Thymus (tissue), 11 donors: ENCODE measurements at regions not wholly inside any gene's neighbourhood (a gene's known extent, or its start where the extent isn't known, plus 50 kb on each side); places are given as distances from the start of the nearest gene placed in this dataset.

Source experiments
- DNase-seq, 9 donors: peaks; one replicate each; pipeline ENCODE4 v3.0.0-alpha.2; 2013; ENCODE audit warnings: low spot score in 9 of 9, low read depth in 6 of 9, missing footprints in 1 of 9
- H3K27ac ChIP-seq, 2 donors: one replicate each; pipeline ENCODE4 v1.5.1; 2013; ENCODE audit warnings: control low read depth in 1 of 2, low read depth in 1 of 2, low read length in 1 of 2, mild to moderate bottlenecking in 1 of 2, moderate library complexity in 1 of 2
- H3K27me3 ChIP-seq, 2 donors: one replicate each; pipeline ENCODE4 v1.5.1; 2013; ENCODE audit warnings: low read length in 1 of 2; ENCODE audit not compliant: control insufficient read depth in 2 of 2, insufficient read depth in 1 of 2
- H3K36me3 ChIP-seq, 2 donors: one replicate each; pipeline ENCODE4 v1.5.1; 2013; ENCODE audit warnings: low read length in 1 of 2, mild to moderate bottlenecking in 1 of 2, moderate library complexity in 1 of 2; ENCODE audit not compliant: control insufficient read depth in 2 of 2, insufficient read depth in 2 of 2
- H3K4me1 ChIP-seq, 2 donors: one replicate each; pipeline ENCODE4 v1.5.1; 2013; ENCODE audit warnings: low read length in 2 of 2; ENCODE audit not compliant: control insufficient read depth in 2 of 2, insufficient read depth in 2 of 2
- H3K4me3 ChIP-seq, 2 donors: one replicate each; pipeline ENCODE4 v1.5.1; 2013; ENCODE audit warnings: low read length in 2 of 2, control low read depth in 1 of 2, mild to moderate bottlenecking in 1 of 2
- H3K9me3 ChIP-seq, 2 donors: one replicate each; pipeline ENCODE4 v1.5.1; 2013; ENCODE audit warnings: low read length in 1 of 2, mild to moderate bottlenecking in 1 of 2; ENCODE audit not compliant: control insufficient read depth in 2 of 2, insufficient read depth in 1 of 2
- WGBS: extraction: QIAGEN DNeasy Blood & Tissue Kit; methylation state at CpG from one replicate; pipeline ENCODE4 v1.1.7; 2013; 5-methylcytosine and 5-hydroxymethylcytosine counted together
- donor health status: healthy.

- Histone ChIP-seq H3K4me3 (no peak overlapping the region), H3K9me3 (peaks cover 0 to 4% of the 10 kb centered on the region in 2 donors), H3K27me3 (no peaks in the 10 kb centered on the region), H3K36me3 (no peaks in the 10 kb centered on the region), H3K4me1 (peaks cover 6 to 47% of the 10 kb centered on the region in 2 donors), H3K27ac (peak overlapping the region in 1 of 2 donors; percentile 49)
- no peak for DNase-seq
- WGBS: 94% methylated on average over 3 of the region's 3 CpGs
Measured at GRCh38 chr1:229002037-229002436, 266.8 kb downstream of the RHOU start.

- H3K36me3 ChIP-seq: no peaks in the 10 kb centered on the region
- peaks cover 6 to 47% of the 10 kb centered on the region in 2 donors for H3K4me1 ChIP-seq
- H3K27me3 ChIP-seq: no peaks in the 10 kb centered on the region
- WGBS: 85% methylated on average over 4 of the region's 4 CpGs
- H3K27ac ChIP-seq: no peak overlapping the region
- H3K9me3 ChIP-seq: peaks cover 0 to 4% of the 10 kb centered on the region in 2 donors
- no peak for DNase-seq
- no peak overlapping the region for H3K4me3 ChIP-seq
Measured at GRCh38 chr1:229002451-229002960, 267.2 kb downstream of the RHOU start.

GRCh38 chr1:229003233-229004031 lies 267.5 kb upstream of the RAB4A start:
- H3K4me1 ChIP-seq: peaks cover 6 to 47% of the 10 kb centered on the region in 2 donors
- DNase-seq: no peak
- WGBS: 96% methylated on average over 17 of the region's 17 CpGs
- no peaks in the 10 kb centered on the region for H3K27me3 ChIP-seq
- H3K36me3 ChIP-seq: no peaks in the 10 kb centered on the region
- H3K27ac ChIP-seq: no peak overlapping the region
- H3K9me3 ChIP-seq: peaks cover 0 to 4% of the 10 kb centered on the region in 2 donors
- H3K4me3 ChIP-seq: no peak overlapping the region

- Histone ChIP-seq H3K27me3 (no peaks in the 10 kb centered on the region), H3K27ac (no peak overlapping the region), H3K4me3 (no peak overlapping the region), H3K4me1 (peaks cover 6 to 40% of the 10 kb centered on the region in 2 donors), H3K9me3 (peaks cover 0 to 4% of the 10 kb centered on the region in 2 donors), H3K36me3 (no peaks in the 10 kb centered on the region)
- WGBS: 98% methylated on average over 14 of the region's 14 CpGs
- DNase-seq: no peak
Measured at GRCh38 chr1:229004066-229004833, 266.7 kb upstream of the RAB4A start.

- over 99% methylated on average over 3 of the region's 3 CpGs for WGBS
- Histone ChIP-seq H3K4me3 (no peak overlapping the region), H3K27me3 (no peaks in the 10 kb centered on the region), H3K4me1 (peaks cover 6 to 39% of the 10 kb centered on the region in 2 donors), H3K27ac (no peak overlapping the region), H3K36me3 (no peaks in the 10 kb centered on the region), H3K9me3 (peaks cover 0 to 4% of the 10 kb centered on the region in 2 donors)
- no peak for DNase-seq
Measured at GRCh38 chr1:229005097-229005496, 265.8 kb upstream of the RAB4A start.

DNA sequence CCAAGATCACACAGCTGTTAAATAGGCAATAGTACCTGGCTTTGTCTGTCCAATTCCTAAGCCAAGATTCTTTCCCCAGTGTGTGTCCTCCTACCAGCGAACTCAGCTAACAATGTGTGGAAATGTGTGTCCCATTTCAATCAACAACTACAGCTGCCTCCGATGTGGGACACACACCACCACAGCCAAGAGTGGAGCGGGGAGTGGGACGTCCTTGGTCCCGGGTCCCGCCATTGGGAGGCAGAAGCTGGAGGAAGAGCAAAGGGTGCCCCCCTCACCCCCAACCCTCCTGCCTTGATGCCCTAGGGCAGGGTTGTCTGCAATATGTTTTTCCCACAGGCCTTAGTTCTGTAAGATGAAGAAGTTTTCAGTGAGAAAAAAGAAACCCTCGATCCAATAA lies 265.4 kb upstream of the RAB4A start:
- DNase-seq: no peak
- H3K36me3 ChIP-seq: no peaks in the 10 kb centered on the region
- no peak overlapping the region for H3K4me3 ChIP-seq
- WGBS: 96% methylated on average over 7 of the region's 7 CpGs
- H3K9me3 ChIP-seq: peaks cover 0 to 4% of the 10 kb centered on the region in 2 donors
- no peak overlapping the region for H3K27ac ChIP-seq
- peaks cover 6 to 34% of the 10 kb centered on the region in 2 donors for H3K4me1 ChIP-seq
- no peaks in the 10 kb centered on the region for H3K27me3 ChIP-seq

DNA sequence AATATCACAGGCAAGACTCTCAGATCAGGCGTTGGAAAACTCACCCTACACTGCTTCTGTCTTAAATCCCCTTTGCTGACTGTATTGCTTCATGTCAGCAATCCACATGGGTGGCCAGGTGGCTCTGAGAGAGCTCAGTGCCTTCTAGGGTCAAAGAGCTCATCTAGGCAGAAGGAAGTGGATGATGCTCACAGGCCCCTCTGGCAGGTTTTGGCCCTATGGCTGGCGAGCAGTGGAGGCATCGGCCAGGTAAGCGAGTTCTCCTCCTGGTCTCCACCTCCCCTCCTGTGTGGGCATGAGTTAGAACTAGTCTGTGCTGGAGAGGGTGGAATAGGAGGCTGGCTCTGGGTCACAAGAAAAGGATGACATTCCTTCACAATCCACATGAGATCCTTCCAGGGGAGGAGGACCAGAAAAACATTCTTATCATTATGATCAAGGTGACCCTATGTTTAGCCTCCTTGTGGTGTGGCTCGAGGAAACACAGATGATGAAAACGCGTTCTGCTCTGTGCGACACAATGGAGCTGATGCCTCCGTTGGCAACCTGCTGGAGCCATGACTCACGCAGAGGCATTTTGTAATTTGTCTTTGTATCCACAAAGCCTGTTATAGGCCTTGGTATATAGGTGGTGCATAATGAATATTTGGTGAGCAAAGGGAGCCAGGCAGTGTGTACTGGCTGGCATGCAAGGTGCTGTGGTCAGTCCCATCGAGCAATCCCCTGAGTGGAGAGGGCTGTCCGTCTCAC lies 264.6 kb upstream of the RAB4A start:
- no peaks in the 10 kb centered on the region for H3K27me3 ChIP-seq
- 92% methylated on average over 12 of the region's 12 CpGs for WGBS
- no peaks in the 10 kb centered on the region for H3K36me3 ChIP-seq
- H3K4me3 ChIP-seq: no peak overlapping the region
- no peak overlapping the region for H3K27ac ChIP-seq
- H3K9me3 ChIP-seq: peaks cover 0 to 4% of the 10 kb centered on the region in 2 donors
- H3K4me1 ChIP-seq: peaks cover 4 to 27% of the 10 kb centered on the region in 2 donors
- no peak for DNase-seq

DNA sequence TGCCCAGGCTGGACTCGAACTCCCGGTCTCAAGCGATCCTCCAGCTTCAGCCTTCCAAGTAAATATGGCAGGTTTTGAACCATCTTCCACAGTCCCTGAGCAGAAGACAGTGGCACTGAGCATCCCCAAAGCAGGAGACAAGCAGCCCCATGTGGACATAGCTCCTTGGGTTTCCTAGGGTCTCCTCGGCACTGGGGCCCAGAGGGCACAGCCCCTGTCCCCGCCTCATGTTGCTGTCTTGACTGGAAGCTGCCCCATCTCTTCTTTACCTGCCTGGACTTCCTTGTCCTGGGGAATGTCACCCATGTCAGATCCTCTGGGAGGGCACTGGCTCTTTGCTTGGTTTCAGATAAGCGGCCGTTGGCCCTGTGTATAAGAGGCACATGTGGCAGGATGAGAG lies 263.7 kb upstream of the RAB4A start:
- Histone ChIP-seq H3K27me3 (no peaks in the 10 kb centered on the region), H3K27ac (no peak overlapping the region), H3K9me3 (peaks cover 0 to under 1% of the 10 kb centered on the region in 2 donors), H3K4me1 (peaks cover 0 to 19% of the 10 kb centered on the region in 2 donors), H3K4me3 (no peak overlapping the region), H3K36me3 (no peaks in the 10 kb centered on the region)
- 97% methylated on average over 7 of the region's 7 CpGs for WGBS
- DNase-seq: no peak
